Stimulated activated CD8-positive, alpha-beta memory T cell treated with anti-CD3 and anti-CD28 coated beads, Interleukin-4, amount 100 ng/mL, for 48 hours (primary cell): ENCODE measurements at regions not wholly inside any gene's neighbourhood (a gene's known extent, or its start where the extent isn't known, plus 50 kb on each side); places are given as distances from the start of the nearest gene placed in this dataset.
"Not testable (repeated sequence)": the region's sequence is repeated elsewhere in the genome, so short reads cannot be mapped to it uniquely, and the experiment has no call there.

Experiments used
- DNase-seq: peaks from one replicate; pipeline ENCODE4 v3.0.0-alpha.2; 2020

DNA sequence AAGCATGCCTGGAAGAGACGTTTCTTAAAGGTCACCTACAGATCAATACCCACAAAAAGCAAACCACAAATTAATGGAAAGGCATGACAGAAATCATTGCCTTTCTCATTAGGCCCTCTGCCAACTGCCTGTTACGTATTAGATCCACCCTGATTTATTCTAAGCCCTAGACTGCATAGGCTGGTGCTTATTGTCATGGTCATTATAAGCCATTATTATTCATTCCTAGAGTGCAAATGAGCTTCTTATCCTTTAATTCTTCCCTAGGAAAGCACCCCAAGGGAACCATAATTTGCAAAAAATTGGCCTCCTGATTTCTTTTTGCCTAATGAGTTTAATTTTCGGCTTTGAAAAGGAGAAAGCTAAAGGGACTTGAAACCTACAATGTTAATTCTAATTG lies 184.2 kb upstream of the GPRIN3 start:
- no peak for DNase-seq

GRCh38 chr4:89489921-89490431 lies 182.4 kb upstream of the GPRIN3 start:
- not testable (repeated sequence) for DNase-seq

DNA sequence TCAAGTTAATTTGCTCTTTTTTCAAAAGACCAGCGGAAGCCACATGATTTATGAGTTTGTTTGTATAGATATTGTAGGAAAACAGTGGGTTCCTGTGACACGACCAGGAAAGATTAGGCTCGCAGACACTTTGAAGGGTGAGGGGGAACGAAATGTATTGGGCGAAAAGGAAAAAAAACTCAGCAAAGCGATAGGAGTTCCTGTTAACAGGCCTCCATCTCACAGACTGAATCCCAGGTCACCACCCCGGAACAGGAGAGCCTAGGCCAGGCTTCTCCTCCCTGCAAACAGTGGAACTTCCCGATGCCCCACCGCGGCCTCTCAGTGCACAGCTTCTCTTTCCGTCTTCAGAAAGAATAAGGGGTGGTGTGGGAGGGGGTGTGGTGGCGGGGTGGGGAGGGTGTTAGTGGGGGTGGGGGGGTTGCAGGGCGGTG lies 181.8 kb upstream of the GPRIN3 start:
- no peak for DNase-seq

- no peak for DNase-seq
These were observed 181.1 kb upstream of the GPRIN3 start for GRCh38 chr4:89488736-89489135.

DNA sequence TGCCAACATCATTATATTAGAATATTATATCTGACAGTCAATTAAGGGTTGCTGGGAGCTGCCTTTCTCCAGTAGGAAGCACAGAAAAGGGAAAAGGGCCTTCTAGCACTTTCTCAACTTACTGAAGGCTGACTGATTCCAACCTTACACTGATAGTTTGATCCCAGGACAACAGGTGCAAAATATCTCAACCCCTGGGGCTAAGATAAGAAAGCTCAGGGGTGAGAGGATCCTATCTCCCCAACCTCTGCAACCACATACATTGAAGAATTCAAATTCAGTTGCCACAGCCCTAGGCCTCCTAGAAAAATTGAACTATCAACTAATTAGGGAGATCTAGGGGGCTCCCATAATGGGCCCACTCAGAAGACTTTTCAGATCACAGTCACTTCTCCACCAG lies 179.1 kb upstream of the GPRIN3 start:
- no peak for DNase-seq

DNA sequence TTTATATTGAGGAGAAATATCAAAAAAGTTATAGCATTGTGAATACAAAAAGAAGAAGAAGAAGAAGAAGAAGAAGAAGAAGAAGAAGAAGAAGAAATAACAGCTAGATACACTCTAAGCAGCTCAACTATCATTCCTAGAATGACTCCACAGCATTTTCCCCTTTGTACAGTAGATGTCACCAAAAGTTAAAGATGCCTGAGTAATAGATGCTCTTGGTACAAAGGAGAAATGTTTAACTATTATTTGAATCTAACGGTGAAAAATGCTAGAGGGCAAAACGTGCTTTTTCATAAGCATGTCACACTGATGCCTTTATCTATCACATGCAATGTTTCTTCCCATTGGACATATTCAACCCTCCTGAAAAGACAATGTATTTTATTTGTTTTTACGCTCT lies 178.4 kb upstream of the GPRIN3 start:
- no peak for DNase-seq

GRCh38 chr4:89483833-89484232 lies 176.2 kb upstream of the GPRIN3 start:
- DNase-seq, result no peak

DNA sequence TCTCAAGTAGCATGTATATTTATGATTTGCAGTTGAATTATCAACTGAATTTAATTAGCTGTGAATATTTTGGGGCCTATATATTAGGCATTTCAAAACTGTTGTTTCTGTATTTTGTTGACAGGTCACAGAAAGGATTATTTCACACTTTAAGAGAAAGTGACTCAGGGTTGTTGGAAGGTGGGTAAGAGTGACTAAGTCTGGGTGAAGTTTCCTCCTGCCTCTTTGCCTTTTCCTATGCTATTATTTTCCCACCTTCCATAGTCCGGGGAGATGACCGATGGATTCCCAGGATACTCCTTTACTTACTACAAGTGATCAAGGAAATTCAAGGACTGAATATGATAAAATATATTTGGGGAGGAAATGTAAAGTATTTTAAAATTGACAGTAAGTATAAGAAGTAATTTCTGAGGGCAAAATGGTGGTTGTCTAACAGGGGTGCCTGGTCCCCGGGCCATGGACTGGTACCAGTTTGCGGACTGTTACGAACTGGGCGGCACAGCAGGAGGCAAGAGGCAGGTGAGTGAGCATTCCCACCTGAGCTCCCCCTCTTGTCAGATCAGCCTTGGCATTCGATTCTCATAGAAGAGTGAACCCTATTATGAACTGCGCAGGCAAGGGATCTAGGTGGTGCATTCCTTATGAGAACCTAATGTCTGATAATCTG lies 175.5 kb upstream of the GPRIN3 start:
- DNase-seq, result no peak

DNA sequence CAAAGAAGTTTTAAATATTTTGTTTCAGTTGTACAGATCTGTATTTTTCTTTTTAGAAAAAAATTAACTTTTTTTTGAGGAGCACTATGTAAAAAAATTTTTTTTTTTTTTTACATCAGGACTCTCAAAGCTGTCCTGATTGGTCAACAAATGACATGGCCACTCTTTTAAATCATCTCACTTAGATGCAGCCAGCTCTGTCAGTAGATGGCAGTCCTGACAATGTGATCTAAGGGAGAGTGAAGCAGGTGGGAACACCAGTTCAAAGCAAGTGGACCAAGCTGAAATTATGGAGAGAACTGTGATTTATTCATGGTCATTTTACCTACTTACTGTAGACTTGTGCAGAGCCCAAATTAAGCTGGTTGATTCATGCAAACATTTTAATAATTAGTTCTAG lies 174.7 kb upstream of the GPRIN3 start:
- no peak for DNase-seq

- no peak for DNase-seq
These were observed 162.4 kb upstream of the GPRIN3 start for GRCh38 chr4:89469930-89470375.

- no peak for DNase-seq
These were observed 161.9 kb upstream of the GPRIN3 start for GRCh38 chr4:89469516-89469915.

DNA sequence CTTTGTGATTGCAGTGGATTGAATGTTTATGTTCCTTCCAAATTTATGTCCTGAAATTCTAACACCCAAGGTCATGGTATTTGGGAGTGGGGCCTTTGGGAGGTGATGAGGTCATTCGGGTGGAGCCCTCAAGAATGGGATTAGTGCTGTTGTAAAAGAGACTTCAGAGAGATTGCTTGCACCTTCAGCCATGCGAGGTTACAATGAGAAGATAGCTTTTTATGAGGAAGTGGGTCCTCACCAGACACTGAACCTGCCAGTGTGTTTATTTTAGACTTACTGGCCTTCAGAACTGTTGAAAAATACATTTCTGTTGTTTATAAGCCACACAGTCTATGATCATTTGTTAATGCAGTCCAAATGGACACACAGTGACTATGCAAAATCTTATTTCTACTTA lies 161.0 kb upstream of the GPRIN3 start:
- DNase-seq, result no peak

DNA sequence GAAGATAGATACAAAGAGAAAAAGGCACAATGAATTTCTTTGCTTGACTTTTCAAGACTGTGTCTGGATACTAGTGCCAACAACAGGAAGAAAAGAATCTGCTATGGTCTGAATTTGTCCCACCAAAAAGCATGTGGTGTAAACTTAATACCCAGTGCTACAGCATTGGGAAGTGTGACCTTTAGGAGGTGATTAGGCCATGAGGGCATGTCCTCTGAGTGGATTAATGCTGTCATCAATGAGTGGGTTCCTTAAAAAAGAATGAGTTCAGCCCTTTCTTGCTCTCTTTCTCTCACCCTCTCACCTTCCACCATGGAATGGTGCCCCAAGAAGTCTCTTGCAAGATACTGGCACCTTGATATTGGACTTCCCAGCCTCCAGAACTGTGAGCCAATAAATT lies 155.7 kb upstream of the GPRIN3 start:
- DNase-seq, result no peak

DNA sequence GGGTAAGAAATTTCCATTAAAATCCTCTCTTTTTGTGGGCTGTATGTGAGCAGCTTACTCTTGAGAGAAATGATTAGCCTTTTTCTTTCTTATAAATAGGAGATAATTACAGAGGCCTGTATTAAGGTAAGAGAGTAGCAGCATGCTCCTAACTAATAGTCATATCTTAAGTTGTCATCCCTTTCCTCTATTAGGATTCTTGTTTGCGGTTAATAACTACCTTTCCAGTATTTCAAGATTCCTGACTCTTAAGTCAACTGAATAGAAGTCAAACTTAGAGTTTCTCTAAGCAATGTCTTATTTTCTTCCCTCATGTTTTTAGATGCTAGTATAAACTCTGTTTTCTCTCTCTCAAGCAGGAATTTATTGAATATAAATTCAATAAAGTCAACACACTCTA lies 139.9 kb upstream of the GPRIN3 start:
- DNase-seq, result no peak

- no peak for DNase-seq
These were observed 138.6 kb upstream of the GPRIN3 start for GRCh38 chr4:89446193-89446592.

DNA sequence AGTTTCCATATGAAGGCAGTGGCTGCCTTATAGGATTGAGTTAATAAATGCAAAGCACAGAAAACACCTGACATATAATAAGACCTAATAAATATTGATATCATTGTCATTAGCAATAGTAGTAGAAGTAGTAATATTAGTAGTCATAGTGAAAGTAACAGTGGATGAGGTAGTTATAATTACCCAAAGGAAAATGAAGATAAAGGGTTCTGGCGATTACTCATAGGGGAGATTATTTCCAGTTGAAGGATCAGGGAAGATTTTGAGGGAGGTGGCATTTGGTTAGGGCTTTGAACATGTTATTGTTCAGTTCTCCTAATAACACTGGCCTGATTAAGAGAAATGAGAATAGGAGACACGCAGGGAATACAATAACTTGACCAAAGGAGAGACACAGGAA lies 131.9 kb upstream of the GPRIN3 start:
- DNase-seq, result no peak

- DNase-seq, result peak; percentile 59
These were observed 130.7 kb upstream of the GPRIN3 start for GRCh38 chr4:89438102-89438831.

- no peak for DNase-seq
These were observed 126.9 kb upstream of the GPRIN3 start for GRCh38 chr4:89434364-89434988.

DNA sequence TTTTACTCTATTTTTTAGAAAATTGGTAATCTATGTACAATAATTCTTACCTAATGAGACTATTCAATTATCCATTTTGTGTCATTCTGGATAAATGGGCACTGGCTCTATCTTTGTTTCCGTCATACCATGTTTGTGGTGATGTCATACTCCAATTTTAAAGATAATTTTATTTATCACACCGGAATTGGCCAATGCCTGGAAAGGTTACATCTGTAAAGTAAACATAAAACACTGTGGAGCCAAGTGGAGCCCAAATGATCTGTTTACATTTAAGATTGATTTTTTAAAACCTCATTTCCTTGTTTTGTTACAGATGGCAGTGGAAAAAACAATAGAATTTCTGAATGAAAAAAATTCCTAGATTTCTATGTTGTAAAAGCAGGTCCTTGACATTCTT lies 120.2 kb upstream of the GPRIN3 start:
- DNase-seq, result no peak

GRCh38 chr4:89425023-89425422 lies 117.4 kb upstream of the GPRIN3 start:
- DNase-seq, result no peak

DNA sequence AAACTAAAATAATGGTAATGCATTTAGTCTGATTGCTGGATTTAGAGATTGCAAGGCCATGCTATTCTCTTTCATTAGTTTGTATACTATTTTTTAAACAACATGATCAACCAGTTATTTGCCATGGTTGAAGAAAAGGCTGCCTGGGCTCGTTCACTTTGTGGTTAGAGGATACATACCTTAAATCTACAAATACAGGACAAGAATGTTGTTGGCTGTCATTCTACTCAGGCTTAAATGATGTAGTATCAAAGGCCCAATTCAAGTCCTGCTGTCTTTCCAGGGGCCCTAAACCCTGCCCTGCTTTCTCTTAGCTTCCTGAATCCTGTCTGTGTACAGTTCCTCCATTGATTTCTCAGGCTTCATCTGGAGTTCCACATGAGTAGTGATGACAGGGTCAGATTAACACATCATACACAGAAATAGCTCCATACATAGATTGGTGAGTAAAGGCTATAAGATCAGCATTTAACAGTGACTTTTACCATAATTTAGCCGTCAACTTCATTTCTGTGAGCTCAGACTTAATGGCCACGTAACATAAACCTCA lies 114.9 kb upstream of the GPRIN3 start:
- no peak for DNase-seq

- DNase-seq, result no peak
These were observed 112.9 kb upstream of the GPRIN3 start for GRCh38 chr4:89420507-89420906.

DNA sequence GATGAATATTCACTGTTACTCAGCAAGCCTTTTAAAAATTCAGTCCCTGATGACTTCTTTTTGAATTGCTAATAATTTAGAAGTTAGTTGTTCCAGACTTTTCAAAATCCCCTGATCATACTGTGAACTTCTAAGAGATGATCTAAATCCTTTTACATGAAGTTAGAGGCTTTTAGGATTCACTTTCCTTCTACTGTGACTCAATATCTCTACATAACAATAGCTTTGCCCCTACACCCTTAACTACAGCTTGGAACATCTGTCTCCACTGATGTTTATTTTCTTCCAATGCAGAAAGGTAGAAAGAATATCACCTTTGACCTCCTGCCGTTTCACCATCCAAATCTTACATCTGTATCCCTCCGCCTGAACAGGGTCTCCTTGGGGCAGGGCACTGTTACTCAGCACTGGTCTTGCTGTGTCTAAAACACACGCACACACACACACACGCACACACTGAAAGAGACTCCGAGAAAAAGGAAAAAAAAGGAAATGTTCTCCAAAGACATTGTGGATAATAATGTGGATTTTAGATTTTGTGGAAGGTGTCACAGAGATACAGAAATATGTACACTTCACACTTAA lies 111.6 kb upstream of the GPRIN3 start:
- no peak for DNase-seq
